ENCODE measurements at regions not wholly inside any gene's neighbourhood (a gene's known extent, or its start where the extent isn't known, plus 50 kb on each side); places are given as distances from the start of the nearest gene placed in this dataset.

DNA sequence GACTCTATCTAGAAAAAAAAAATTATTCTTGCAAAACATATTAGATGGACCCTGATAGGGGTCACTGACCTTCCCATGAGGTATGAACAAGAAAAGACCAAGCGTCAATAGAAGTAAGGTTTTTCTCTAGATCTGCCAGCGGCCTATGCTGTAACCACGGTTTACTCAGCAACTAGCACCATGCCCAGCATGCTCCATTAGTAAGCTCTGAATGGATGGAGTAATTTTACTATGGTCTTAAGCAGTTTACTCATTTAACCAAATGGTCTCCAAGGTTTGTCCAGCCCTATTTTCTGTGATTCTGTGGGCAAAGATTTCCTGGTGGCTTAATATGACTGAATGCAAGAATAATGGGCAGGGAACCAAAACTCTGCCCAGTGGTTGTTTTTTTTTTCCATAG lies 113.9 kb downstream of the ADSS2 start:
- TF ChIP-seq L3MBTL2 (conservative IDR thresholded peaks at IDR 0.05) = no peak
- no peak for TF ChIP-seq TARDBP (IDR thresholded peaks at IDR 0.05)
- TF ChIP-seq FOXA1 (IDR thresholded peaks at IDR 0.05) = no peak
- no peak for TF ChIP-seq ARNT (IDR thresholded peaks at IDR 0.05)
- no peak for TF ChIP-seq BHLHE40 (IDR thresholded peaks at IDR 0.05; ENCODE audit: borderline replicate concordance)
- no peak for TF ChIP-seq SUZ12 (IDR thresholded peaks at IDR 0.05)
- no peak for TF ChIP-seq FOXM1 (IDR thresholded peaks at IDR 0.05; ENCODE audit: borderline replicate concordance)
